RWPE1 (cell line): ENCODE measurements at regions not wholly inside any gene's neighbourhood (a gene's known extent, or its start where the extent isn't known, plus 50 kb on each side); places are given as distances from the start of the nearest gene placed in this dataset.
"Not testable (repeated sequence)": the region's sequence is repeated elsewhere in the genome, so short reads cannot be mapped to it uniquely, and the experiment has no call there.

ENCODE experiments used
- CTCF ChIA-PET: fragments of 350-600 bp; sonication (Branson Sonifier 250); formaldehyde crosslinking; extraction: SDS; loops from one replicate; lab custom pipeline; 2021; lab: Yijun Ruan, JAX
- POLR2A ChIA-PET: fragments of 400-600 bp; formaldehyde crosslinking; extraction: SDS; loops from one replicate; lab custom pipeline; 2020; ENCODE audit warnings: antibody characterized with exemption; ENCODE audit not compliant: low non-redundant PET; lab: Yijun Ruan, JAX
- DNase-seq: peaks from one replicate; pipeline ENCODE4 v3.0.0; 2012; ENCODE audit warnings: low spot score
- H3K27ac ChIP-seq: fragments of 450-650 bp; 2 replicates; pipeline ENCODE4 v1.5.1; 2017
- TF ChIP-seq, protein P1 (sequence below): fragments of 450-650 bp; conservative IDR thresholded peaks from 2 replicates; pipeline ENCODE4 v1.5.1; 2017; ENCODE audit warnings: low read depth, mild to moderate bottlenecking

DNA sequence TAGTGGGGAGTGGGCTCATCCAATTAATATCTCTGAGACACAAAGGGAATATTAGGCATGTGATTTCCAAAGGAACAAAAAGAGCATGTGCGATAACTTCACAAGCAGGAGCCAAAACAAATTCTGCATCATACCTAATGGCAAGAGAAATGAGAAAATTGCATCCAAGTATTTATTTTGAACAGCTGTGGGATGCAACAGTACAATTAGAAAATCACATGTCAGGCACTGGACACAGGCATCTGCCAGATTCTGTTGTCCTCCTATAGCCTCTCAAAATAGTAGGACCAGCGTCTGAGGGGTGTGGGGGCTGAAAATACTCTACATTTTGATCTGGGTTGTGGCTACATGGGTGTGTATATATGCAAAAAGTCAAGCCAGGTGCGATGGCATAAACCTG lies 66.3 kb downstream of the EDN1 start:
- no peak overlapping the region for H3K27ac ChIP-seq
- POLR2A ChIA-PET = no interaction called here
- TF ChIP-seq, protein P1, sequence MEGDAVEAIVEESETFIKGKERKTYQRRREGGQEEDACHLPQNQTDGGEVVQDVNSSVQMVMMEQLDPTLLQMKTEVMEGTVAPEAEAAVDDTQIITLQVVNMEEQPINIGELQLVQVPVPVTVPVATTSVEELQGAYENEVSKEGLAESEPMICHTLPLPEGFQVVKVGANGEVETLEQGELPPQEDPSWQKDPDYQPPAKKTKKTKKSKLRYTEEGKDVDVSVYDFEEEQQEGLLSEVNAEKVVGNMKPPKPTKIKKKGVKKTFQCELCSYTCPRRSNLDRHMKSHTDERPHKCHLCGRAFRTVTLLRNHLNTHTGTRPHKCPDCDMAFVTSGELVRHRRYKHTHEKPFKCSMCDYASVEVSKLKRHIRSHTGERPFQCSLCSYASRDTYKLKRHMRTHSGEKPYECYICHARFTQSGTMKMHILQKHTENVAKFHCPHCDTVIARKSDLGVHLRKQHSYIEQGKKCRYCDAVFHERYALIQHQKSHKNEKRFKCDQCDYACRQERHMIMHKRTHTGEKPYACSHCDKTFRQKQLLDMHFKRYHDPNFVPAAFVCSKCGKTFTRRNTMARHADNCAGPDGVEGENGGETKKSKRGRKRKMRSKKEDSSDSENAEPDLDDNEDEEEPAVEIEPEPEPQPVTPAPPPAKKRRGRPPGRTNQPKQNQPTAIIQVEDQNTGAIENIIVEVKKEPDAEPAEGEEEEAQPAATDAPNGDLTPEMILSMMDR = no peak
- CTCF ChIA-PET = no interaction called here
- DNase-seq = no peak

DNA sequence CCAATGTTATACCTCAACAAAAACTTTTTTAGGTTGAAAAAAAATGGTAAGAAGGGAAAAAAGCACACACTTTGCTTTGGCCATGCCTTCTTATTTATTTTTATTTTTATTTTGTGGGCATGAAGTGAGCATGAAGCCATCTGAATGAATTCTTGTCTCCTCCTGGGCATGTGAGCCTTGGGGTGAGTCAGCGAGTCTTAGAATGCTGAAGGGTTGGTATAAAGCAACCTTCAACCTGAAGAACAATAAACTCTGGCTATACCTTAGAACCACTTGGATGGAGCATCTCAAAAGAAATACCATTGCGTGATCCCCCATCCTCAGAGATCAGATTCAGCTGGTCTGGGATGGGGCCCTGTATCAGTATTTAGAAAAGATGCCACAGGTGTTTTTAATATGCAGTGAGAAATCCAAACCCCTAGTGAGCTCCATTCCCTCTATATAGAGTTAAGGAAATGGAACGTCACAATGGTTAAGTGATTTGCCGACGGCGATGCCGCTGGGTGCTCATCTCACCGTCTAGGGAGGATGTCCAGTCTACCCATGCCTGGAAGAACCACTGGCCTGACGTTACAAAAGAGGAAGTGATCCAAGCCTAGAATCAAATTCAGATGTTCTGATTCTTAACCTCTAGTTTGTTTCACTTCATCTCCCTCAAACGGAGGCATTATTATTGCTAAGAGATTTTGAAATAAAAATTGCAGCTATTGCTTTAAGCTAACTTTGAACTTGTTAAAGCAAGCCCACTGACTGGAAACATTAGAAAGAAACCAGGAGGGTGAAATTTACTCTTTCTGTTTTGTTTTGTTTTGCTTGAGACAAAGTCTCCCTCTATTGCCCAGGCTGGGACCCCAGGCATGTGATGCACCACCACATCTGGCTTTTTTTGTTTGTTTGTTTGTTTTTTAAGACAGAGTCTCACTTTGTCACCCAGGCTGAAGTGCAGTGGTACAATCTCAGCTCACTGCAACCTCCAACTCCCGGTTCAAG lies 67.1 kb downstream of the EDN1 start:
- TF ChIP-seq, protein P1 = no peak
- no peak for DNase-seq
- CTCF ChIA-PET = interaction anchor here (0.7 kb wide), 1 partner anchor 246 kb away, joined by 3 read pairs; no protein-coding TSS in a partner anchor
- H3K27ac ChIP-seq = no peak overlapping the region
- POLR2A ChIA-PET = no interaction called here

DNA sequence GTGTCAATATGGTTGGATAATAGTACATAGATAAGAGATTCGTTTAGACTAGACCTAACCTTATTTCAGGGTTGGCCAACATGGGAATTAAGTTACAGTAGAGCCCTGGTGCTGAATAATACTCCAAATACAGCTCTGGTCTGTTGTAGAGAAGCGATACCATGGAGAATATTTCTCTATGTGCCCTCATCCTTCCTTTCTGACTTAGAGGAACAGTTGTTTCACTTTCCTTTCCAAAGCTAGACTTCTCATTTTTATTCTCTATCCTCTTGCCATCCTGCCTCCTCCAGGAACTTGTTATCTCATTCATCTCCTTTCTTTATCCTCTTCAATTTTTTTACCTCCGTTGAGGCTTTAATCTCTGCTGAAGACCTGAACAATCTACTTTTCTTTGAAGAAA lies 68.9 kb downstream of the EDN1 start:
- POLR2A ChIA-PET = no interaction called here
- TF ChIP-seq, protein P1 = no peak
- DNase-seq = no peak
- H3K27ac ChIP-seq = no peak overlapping the region
- CTCF ChIA-PET = interaction anchor here (0.7 kb wide), 1 partner anchor 200 kb away, joined by 5 read pairs; no protein-coding TSS in a partner anchor

DNA sequence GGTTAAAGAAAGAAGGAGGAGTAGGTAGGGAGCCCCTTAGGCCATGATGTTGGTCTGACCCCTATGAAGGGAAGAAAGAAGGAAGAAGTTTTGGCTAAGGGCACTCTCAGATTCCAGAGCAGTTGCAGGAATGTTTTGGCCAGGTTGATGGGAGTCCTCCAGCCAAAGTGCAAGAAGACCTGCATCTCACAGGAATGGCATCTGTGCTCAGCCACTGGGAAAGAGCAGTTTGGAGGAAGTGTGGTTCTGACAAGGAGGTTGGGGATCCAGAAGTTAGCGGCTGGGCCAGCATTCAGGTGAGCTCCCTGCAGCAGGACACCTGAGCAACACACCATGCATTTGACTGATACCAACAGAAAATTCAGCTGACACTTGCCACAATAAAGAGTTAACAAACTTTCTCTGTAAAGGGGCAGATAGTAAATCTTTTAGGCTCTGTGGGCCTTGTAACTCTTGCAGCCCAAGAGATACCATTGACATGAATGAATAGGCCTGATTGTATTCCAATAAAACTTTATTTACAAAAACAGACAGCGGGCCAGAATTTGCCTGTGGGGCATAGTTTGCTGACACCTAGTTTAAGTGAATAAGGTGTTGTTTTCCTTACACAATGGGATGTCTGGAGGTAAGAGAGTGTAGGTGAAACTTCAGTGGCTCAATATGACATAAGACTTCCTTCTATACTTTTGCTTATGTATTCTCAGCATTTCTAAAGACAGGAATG lies 71.0 kb downstream of the EDN1 start:
- ChIA-PET CTCF (no interaction called here), POLR2A (no interaction called here)

DNA sequence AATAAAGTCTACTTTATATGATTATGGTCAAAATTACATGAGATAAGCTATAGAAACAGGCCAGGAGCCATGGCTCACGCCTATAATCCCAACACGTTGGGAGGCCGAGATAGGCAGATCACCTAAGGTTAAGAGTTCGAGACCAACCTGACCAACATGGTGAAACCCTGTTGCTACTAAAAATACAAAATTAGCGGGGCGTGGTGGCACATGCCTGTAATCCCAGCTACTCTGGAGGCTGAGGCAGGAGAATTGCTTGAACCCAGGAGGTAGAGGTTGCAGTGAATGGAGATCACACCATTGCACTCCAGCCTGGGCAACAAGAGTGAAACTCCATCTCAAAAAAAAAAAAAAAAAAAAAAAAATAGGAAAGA lies 73.1 kb downstream of the EDN1 start:
- CTCF ChIA-PET, DNase-seq, H3K27ac ChIP-seq, POLR2A ChIA-PET: not testable (repeated sequence)

More for the DNA sequence above, 71.0 kb downstream of the EDN1 start:
- DNase-seq = no peak
- H3K27ac ChIP-seq = no peak overlapping the region
- TF ChIP-seq, protein P1 = no peak

DNA sequence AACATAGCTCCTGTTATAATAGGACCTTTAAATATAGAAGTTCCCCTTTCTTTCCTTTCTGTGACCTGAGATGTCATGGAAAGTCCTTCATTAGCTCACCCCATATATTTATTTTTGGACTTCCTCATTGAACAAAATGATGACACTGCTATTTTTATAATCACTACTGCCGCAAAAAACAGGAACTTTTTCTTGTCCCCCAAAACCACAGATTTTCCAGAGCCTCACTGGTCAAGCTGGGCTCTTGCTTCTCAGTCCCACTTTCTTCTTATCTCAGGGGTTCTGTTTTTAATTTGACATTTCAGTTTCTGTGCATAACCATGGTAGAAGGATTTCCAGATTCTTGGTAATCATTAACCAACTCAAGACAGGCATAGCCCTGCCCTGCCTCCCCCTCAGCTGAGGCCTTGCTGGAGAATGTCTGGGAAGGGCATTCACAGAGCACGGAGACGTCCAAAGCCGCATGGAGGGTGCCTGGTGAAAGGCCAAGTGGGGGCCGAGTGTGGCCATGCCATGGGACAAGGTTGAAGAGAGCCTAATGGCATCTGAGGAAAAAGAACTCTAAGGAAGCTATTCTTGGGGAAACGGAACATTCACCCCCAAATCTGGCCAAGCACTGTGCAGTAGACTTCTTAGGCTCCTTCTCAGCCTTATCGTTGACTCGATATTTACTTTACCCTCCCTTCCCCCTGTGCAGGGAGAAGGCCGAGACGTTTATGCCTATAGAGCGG lies 73.7 kb downstream of the EDN1 start:
- no peak overlapping the region for H3K27ac ChIP-seq
- TF ChIP-seq, protein P1 = no peak
- no peak for DNase-seq
- CTCF ChIA-PET = no interaction called here
- POLR2A ChIA-PET = no interaction called here
